GM06990 (cell line): ENCODE measurements at regions not wholly inside any gene's neighbourhood (a gene's known extent, or its start where the extent isn't known, plus 50 kb on each side); places are given as distances from the start of the nearest gene placed in this dataset.

Experiments
- DNase-seq: peaks from one replicate; pipeline ENCODE4 v3.0.0-alpha.2; 2011; ENCODE audit not compliant: insufficient read length; ENCODE audit errors: extremely low read depth
- H3K27me3 ChIP-seq: replicated peaks from 2 replicates; pipeline ENCODE4 v1.6.0; 2011; ENCODE audit warnings: low read length; ENCODE audit not compliant: control insufficient read depth, insufficient read depth
- H3K36me3 ChIP-seq: 2 replicates; pipeline ENCODE4 v1.5.1; 2011; ENCODE audit warnings: low read length; ENCODE audit not compliant: control insufficient read depth, insufficient read depth
- H3K4me3 ChIP-seq: replicated peaks from 2 replicates; pipeline ENCODE4 v1.5.1; 2011; ENCODE audit warnings: low read depth, mild to moderate bottlenecking, control low read depth, low read length
- TF ChIP-seq, protein P1 (sequence below): IDR thresholded peaks from 2 replicates; pipeline ENCODE4 v1.5.1; 2011; ENCODE audit warnings: low read length, control low read depth, mild to moderate bottlenecking, inconsistent platforms; ENCODE audit not compliant: insufficient read depth, poor library complexity, severe bottlenecking

DNA sequence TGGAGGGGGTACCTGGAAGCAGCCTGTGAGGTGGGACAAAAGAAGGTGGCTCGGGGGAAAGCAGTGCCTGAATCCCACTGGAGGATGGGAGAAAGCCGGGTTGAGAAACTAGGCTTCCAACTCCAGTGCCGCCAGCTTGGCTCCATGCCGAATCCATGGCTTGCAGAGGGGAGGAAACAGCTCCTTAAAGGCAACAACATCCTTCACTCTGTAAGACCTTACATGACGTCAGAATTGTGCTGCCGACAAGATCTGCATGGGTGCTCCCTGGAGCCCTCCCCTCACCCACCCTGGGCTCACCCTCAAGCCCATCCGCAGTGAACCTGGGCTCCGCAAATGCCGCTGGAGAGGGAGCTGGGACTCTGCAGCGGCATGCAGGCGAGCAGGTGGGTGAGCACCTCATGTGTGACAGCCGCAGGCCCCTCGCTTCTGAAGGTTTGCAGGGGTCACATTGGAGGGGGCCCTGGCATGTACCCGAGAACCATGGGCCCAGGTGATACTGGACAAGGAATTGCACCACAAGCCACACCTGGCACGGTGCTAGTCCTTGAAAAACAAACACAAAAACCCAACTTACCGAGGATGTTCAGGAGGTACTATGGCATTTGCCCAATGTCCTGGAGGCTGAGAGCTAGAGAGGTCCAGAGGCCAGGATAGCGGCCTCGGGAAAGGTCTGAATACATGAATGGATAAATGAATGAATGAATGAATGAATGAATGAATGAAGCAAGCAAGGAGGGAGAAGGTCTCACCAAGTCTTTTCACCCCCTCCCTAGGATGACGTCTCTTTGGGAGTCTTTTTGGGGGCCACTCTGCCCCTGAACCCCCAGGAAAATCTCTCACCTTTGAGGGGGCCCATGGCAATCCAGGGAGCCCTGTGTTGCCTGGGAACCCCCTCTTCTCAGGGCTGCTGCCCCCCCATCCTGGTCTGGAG lies 238.6 kb upstream of the SHH start:
- no peaks in the 10 kb centered on the region for H3K36me3 ChIP-seq
- no peaks in the 10 kb centered on the region for H3K27me3 ChIP-seq
- H3K4me3 ChIP-seq, result no peak overlapping the region
- no peak for DNase-seq
- TF ChIP-seq, protein P1, sequence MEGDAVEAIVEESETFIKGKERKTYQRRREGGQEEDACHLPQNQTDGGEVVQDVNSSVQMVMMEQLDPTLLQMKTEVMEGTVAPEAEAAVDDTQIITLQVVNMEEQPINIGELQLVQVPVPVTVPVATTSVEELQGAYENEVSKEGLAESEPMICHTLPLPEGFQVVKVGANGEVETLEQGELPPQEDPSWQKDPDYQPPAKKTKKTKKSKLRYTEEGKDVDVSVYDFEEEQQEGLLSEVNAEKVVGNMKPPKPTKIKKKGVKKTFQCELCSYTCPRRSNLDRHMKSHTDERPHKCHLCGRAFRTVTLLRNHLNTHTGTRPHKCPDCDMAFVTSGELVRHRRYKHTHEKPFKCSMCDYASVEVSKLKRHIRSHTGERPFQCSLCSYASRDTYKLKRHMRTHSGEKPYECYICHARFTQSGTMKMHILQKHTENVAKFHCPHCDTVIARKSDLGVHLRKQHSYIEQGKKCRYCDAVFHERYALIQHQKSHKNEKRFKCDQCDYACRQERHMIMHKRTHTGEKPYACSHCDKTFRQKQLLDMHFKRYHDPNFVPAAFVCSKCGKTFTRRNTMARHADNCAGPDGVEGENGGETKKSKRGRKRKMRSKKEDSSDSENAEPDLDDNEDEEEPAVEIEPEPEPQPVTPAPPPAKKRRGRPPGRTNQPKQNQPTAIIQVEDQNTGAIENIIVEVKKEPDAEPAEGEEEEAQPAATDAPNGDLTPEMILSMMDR, result no peak

DNA sequence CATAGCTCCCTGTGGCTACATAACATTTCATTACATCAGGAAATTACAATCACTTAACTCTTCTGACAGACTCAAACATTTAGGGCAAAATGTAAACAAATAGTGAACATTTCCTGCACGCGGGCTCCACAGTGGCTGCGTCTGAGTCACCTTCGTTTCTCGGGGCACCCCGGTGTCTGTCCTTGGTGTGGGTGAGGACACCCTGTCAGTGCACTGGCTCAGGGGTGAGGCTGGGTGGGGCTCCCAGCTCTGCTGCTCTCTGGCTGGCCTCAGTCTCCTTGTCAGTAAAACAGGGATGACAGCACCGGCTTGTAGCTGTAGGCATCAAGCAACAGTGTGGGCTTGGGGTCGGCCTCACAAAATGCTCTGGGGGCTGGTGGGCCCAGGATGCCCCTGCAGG lies 237.1 kb upstream of the SHH start:
- TF ChIP-seq, protein P1, result no peak
- no peak overlapping the region for H3K4me3 ChIP-seq
- H3K27me3 ChIP-seq, result no peaks in the 10 kb centered on the region
- no peak for DNase-seq
- no peaks in the 10 kb centered on the region for H3K36me3 ChIP-seq

DNA sequence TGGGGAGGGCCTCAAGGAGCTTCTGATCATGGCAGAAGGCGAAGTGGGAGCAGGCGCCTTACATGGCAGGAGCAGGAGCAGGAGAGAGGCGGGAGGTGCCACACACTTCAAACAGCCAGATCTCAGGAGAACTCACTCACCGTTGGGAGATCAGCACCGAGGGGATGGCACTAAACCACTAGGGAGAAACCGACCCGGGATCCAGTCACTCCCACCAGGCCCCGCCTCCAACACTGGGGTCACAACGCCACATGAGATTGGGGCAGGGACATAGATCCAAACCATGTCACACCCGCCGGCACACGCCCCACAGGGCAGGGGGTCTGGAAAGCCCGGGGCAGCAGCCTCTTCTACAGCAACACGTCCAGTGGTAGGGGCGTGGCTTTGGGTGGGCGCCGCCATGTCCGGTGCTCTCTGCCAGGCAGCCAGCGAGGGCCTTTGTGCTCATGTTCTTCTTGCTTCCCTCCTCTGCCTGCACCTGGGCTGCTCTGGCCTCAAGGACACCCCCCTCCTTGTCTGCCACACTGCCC lies 233.8 kb upstream of the SHH start:
- H3K36me3 ChIP-seq, result no peaks in the 10 kb centered on the region
- TF ChIP-seq, protein P1, result no peak
- no peak for DNase-seq
- H3K4me3 ChIP-seq, result no peak overlapping the region
- H3K27me3 ChIP-seq, result no peaks in the 10 kb centered on the region; the same call in 1 of the 2 replicates

DNA sequence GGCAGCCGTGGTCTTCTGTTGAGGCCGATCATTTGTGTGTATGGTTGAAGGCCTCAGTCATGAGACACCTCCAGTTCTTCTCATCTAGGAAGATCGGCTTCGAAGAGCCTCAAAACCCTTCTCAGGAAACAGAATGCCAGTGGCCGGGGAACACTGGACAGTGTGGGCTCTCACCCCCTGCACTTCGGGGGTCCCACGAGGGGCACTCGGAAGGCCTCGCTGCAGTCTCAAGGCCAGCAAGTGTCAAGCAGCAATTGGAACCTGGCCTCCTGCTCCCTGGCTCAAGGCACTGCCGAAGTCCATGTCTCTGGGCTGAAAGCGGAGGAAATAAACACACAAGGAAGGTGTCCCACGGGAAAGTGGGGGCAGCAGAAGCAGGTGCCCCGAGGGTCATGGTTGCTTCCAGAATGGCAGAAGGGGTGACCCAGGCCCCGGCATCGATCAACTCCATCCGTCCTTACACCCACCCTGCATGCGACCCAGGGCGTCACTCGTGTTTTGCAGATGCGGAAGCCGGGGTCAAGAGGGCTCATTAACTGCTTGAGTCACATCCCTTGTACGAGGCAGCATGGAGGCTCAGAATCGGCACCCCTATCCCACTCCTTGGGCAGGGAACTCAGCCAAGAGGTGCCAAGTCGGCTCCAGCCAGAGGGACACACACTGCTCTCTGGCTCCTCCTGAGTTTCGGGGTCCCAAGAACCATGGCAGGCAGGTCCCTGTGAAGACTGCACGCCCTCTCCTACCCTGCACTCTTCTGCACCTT lies 231.3 kb upstream of the SHH start:
- Histone ChIP-seq H3K27me3 (no peaks in the 10 kb centered on the region; the same call in 1 of the 2 replicates), H3K36me3 (no peaks in the 10 kb centered on the region), H3K4me3 (no peak overlapping the region)
- no peak for DNase-seq
- TF ChIP-seq, protein P1, result no peak

DNA sequence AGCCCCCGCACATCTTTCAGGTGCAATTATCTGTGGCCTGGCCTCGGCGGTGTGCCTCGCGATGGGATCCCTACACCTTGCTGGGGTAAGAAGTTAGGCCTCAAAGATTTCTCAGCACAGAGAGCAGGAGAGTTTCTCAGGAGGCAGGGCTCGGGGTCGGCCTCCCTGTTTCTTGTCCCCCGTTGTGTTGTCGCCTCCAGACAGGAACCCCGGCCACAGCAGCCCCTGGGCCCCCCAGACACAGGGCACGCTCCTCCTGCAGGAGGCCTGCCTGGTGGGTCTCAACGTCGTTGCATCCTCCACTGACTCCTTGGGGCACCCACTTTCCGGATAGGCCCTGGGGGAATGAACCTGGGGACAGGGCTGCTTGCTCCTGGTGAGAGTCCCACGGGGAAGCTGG lies 229.1 kb upstream of the SHH start:
- TF ChIP-seq, protein P1, result no peak
- Histone ChIP-seq H3K27me3 (no peaks in the 10 kb centered on the region; the same call in 1 of the 2 replicates), H3K36me3 (no peaks in the 10 kb centered on the region), H3K4me3 (no peak overlapping the region)
- no peak for DNase-seq
